ENCODE measurements at regions not wholly inside any gene's neighbourhood (a gene's known extent, or its start where the extent isn't known, plus 50 kb on each side); places are given as distances from the start of the nearest gene placed in this dataset.

DNA sequence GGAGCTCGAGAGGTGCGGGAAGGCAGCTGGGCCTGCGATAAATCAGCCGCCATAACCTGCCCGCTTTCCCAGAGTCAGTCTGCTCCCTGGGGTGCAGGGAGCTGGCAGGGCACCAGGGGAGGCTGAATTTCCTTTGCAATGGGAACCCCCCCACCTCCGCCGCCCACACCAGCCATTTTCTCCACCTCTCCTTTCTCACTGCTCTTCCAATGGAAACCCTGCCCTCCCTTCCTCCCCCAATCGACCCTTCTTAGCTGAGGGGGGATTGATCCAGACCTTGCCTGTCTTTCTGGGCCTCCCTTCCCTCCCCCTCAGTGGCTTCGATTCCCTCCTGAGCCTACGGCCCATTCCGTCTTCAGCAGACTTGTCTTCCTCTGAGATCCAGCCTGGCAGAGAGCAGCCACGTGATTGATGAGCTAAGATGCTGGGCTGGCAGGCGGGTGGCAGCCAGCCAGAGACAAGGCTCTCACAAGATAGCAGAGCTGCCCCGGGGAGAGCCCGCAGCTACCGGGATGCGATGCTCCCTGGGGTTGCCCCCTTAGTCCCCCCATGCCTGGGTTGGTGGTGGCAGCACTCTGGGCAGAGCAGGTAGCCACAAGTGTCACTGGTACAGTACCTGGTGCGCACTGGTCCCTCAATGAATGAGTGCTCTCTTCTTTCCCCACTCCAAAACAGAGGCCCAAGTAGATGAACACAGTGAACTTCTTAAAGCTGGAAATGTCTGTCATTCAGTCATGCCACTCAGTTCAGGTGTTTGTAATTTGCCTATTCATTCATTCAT is 53.7 kb upstream of the FABP6 start:
- Histone ChIP-seq H3K36me3 (ENCODE audit: control insufficient read depth, insufficient read depth, low read length, severe bottlenecking) (no peaks in the 10 kb centered on the region), H3K27me3 (replicated peaks; ENCODE audit: control insufficient read depth, insufficient read depth, low read length) (no peaks in the 10 kb centered on the region), H3K9ac (ENCODE audit: low read length) (no peak overlapping the region), H3K9me3 (ENCODE audit: control insufficient read depth, low read length) (no peaks in the 10 kb centered on the region), H3K4me1 (ENCODE audit: control insufficient read depth, insufficient read depth, low read length) (peaks cover 23% of the 10 kb centered on the region), H3K4me3 (ENCODE audit: low read length) (no peak overlapping the region)
- DNase-seq (ENCODE audit: low read depth), result no peak

DNA sequence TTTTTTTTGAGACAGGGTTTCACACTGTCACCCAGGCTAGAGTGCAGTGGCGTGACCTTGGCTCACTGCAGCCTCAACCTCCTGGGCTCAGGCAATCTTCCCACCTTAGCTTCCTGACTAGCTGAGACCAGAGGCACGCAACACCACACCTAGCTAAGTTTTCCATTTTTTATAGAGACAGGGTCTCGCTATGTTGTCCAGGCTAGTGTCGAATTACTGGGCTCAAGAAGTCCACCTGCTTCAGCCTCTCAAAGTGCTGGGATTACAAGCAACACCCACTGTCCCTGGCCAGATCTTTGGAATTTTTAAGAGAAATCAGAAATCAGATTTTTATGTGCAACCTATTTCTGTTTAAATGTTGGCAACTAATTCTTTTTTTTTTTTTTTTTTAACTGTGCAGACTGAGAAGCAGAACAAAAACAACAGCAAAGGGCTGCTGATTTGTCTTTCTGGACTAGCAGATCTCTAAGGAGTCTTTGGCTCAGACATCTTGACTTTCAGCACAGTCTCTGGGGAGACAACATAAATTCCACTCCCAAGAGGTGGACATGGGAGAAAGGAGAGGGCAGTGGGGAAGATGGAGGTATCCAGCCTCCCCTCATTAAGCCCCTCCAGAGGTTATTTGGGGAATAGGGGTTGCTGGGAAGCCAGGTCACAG is 54.4 kb upstream of the FABP6 start:
- H3K27me3 ChIP-seq (replicated peaks; ENCODE audit: control insufficient read depth, insufficient read depth, low read length), result no peaks in the 10 kb centered on the region
- no peaks in the 10 kb centered on the region for H3K9me3 ChIP-seq (ENCODE audit: control insufficient read depth, low read length)
- H3K9ac ChIP-seq (ENCODE audit: low read length), result no peak overlapping the region
- H3K4me1 ChIP-seq (ENCODE audit: control insufficient read depth, insufficient read depth, low read length), result peaks cover 24% of the 10 kb centered on the region
- H3K36me3 ChIP-seq (ENCODE audit: control insufficient read depth, insufficient read depth, low read length, severe bottlenecking), result no peaks in the 10 kb centered on the region
- DNase-seq (ENCODE audit: low read depth), result no peak
- no peak overlapping the region for H3K4me3 ChIP-seq (ENCODE audit: low read length)

DNA sequence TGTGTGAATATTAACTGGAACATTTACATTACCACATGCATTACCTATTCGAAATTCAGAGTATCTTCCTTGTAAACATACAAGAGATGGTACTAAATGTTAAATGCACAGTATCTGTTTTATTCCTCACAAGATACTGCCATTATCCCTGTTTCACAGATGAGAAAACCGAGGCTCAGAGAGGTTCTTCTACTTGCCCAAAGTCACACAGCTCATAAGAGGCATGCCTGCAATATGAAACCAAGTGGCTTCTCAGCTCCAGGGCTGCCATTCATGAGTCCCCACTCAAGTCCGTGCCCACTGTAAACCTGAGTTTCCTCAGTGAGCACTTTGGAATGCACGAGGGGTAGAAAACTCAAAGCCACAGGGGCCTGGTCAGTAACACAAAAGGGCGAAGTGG is 55.0 kb upstream of the FABP6 start:
- no peaks in the 10 kb centered on the region for H3K9me3 ChIP-seq (ENCODE audit: control insufficient read depth, low read length)
- no peaks in the 10 kb centered on the region for H3K27me3 ChIP-seq (replicated peaks; ENCODE audit: control insufficient read depth, insufficient read depth, low read length)
- no peak overlapping the region for H3K4me3 ChIP-seq (ENCODE audit: low read length)
- no peak for DNase-seq (ENCODE audit: low read depth)
- H3K9ac ChIP-seq (ENCODE audit: low read length), result no peak overlapping the region
- H3K36me3 ChIP-seq (ENCODE audit: control insufficient read depth, insufficient read depth, low read length, severe bottlenecking), result no peaks in the 10 kb centered on the region
- peaks cover 30% of the 10 kb centered on the region for H3K4me1 ChIP-seq (ENCODE audit: control insufficient read depth, insufficient read depth, low read length)

DNA sequence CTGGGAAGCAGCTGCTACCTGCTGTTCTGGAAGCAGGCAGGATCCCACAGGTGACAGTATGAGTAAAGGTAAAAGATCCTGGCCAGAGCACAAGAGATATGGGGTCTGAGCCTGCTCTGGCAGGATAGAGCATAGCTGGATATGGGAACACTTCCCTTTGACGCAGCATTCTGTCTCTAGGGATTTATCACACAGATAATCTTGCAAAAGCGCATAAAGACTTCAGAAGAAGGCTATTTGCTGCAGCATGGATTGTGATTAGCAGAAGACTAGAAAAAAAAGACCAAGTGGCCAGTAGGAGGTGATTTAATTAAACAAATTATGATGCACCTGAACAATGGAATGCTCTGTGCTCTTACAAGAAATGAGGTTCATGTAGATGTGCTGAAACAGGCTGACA is 52.4 kb upstream of the PWWP2A start:
- DNase-seq (ENCODE audit: low read depth), result no peak
- peaks cover 38% of the 10 kb centered on the region for H3K4me1 ChIP-seq (ENCODE audit: control insufficient read depth, insufficient read depth, low read length)

DNA sequence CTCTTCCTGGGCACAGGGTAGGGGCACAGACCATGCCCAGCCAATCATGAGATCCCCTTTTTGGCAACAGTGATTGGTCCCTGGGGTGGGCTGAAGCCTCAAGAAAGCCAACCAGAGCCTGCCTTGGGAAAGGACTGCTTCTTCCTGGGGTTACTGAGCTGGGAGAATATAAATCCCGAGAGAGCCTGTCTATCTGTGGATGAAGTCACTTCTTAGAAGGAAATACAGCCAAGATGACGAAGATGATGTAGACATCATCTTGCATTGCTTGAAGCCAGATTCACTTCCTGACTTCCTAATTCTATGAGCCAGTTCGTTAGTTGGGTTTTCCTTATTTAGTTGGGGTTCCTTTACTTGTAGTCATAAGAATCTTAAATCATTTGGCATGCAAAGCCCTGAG is 50.1 kb upstream of the PWWP2A start:
- Histone ChIP-seq H3K36me3 (ENCODE audit: control insufficient read depth, insufficient read depth, low read length, severe bottlenecking) (no peaks in the 10 kb centered on the region), H3K27me3 (replicated peaks; ENCODE audit: control insufficient read depth, insufficient read depth, low read length) (no peaks in the 10 kb centered on the region), H3K9ac (ENCODE audit: low read length) (peak overlapping the region; percentile 50), H3K9me3 (ENCODE audit: control insufficient read depth, low read length) (no peaks in the 10 kb centered on the region), H3K4me3 (ENCODE audit: low read length) (peak overlapping the region; percentile 54), H3K4me1 (ENCODE audit: control insufficient read depth, insufficient read depth, low read length) (peaks cover 44% of the 10 kb centered on the region)
- peak; percentile 61 for DNase-seq (ENCODE audit: low read depth)

More for the DNA sequence above, 52.4 kb upstream of the PWWP2A start:
- Histone ChIP-seq H3K9ac (ENCODE audit: low read length) (no peak overlapping the region), H3K27me3 (replicated peaks; ENCODE audit: control insufficient read depth, insufficient read depth, low read length) (no peaks in the 10 kb centered on the region), H3K36me3 (ENCODE audit: control insufficient read depth, insufficient read depth, low read length, severe bottlenecking) (no peaks in the 10 kb centered on the region), H3K4me3 (ENCODE audit: low read length) (no peak overlapping the region), H3K9me3 (ENCODE audit: control insufficient read depth, low read length) (no peaks in the 10 kb centered on the region)

All from adipocyte (in vitro differentiated cells).